Activated CD4-positive, alpha-beta T cell treated with anti-CD3 and anti-CD28 coated beads, Interleukin-2, amount 10 ng/mL, durations not matched to agents 24 days and 14 days (primary cell): ENCODE measurements at regions not wholly inside any gene's neighbourhood (a gene's known extent, or its start where the extent isn't known, plus 50 kb on each side); places are given as distances from the start of the nearest gene placed in this dataset.

Experiments used
- DNase-seq: peaks from one replicate; pipeline ENCODE4 v3.0.0; 2022
- H3K27ac Mint-ChIP-seq: one replicate; pipeline ENCODE4 v1.8.0; 2022; ENCODE audit warnings: mild to moderate bottlenecking, mixed read lengths
- H3K27me3 Mint-ChIP-seq: one replicate; pipeline ENCODE4 v1.8.0; 2022; ENCODE audit warnings: mixed read lengths
- H3K36me3 Mint-ChIP-seq: one replicate; pipeline ENCODE4 v1.8.0; 2022; ENCODE audit warnings: low read depth, mild to moderate bottlenecking, mixed read lengths
- H3K4me1 Mint-ChIP-seq: one replicate; pipeline ENCODE4 v1.8.0; 2021; ENCODE audit warnings: mixed read lengths
- H3K4me3 Mint-ChIP-seq: one replicate; pipeline ENCODE4 v1.8.0; 2022; ENCODE audit warnings: mild to moderate bottlenecking, moderate library complexity, mixed read lengths
- H3K9me3 Mint-ChIP-seq: one replicate; pipeline ENCODE4 v1.8.0; 2021; ENCODE audit warnings: mixed read lengths
- intact Hi-C: fragments of 100-400 bp; cut with micrococcal nuclease; formaldehyde crosslinking; loops from one replicate; pipeline ENCODE4 v1.15.1; 2023

GRCh38 chr2:122210898-122211856 lies 455.7 kb downstream of the TSN start:
- intact Hi-C loops, result no loop called here
- no peak for DNase-seq
- Mint-ChIP-seq H3K27ac (no peak overlapping the region), H3K36me3 (no peaks in the 10 kb centered on the region), H3K4me1 (no peaks in the 10 kb centered on the region), H3K4me3 (no peak overlapping the region), H3K27me3 (no peaks in the 10 kb centered on the region), H3K9me3 (no peaks in the 10 kb centered on the region)

- H3K36me3 Mint-ChIP-seq, result no peaks in the 10 kb centered on the region
- no peaks in the 10 kb centered on the region for H3K4me1 Mint-ChIP-seq
- no peak for DNase-seq
- intact Hi-C loops, result no loop called here
- H3K27me3 Mint-ChIP-seq, result no peaks in the 10 kb centered on the region
- no peak overlapping the region for H3K27ac Mint-ChIP-seq
- no peak overlapping the region for H3K4me3 Mint-ChIP-seq
- H3K9me3 Mint-ChIP-seq, result no peaks in the 10 kb centered on the region
These were observed 457.9 kb downstream of the TSN start for GRCh38 chr2:122213312-122213711.

- DNase-seq, result no peak
- intact Hi-C loops, result no loop called here
- no peaks in the 10 kb centered on the region for H3K9me3 Mint-ChIP-seq
- H3K4me1 Mint-ChIP-seq, result no peaks in the 10 kb centered on the region
- H3K27ac Mint-ChIP-seq, result no peak overlapping the region
- H3K4me3 Mint-ChIP-seq, result no peak overlapping the region
- no peaks in the 10 kb centered on the region for H3K27me3 Mint-ChIP-seq
- no peaks in the 10 kb centered on the region for H3K36me3 Mint-ChIP-seq
These were observed 460.6 kb downstream of the TSN start for GRCh38 chr2:122216071-122216470.

- intact Hi-C loops, result no loop called here
- no peaks in the 10 kb centered on the region for H3K9me3 Mint-ChIP-seq
- H3K4me3 Mint-ChIP-seq, result no peak overlapping the region
These were observed 461.4 kb downstream of the TSN start for GRCh38 chr2:122216901-122217300.

GRCh38 chr2:122218596-122218995 lies 463.1 kb downstream of the TSN start:
- no peaks in the 10 kb centered on the region for H3K4me1 Mint-ChIP-seq
- intact Hi-C loops, result no loop called here
- H3K27ac Mint-ChIP-seq, result no peak overlapping the region
- H3K36me3 Mint-ChIP-seq, result no peaks in the 10 kb centered on the region
- no peak for DNase-seq
- H3K9me3 Mint-ChIP-seq, result no peaks in the 10 kb centered on the region
- no peaks in the 10 kb centered on the region for H3K27me3 Mint-ChIP-seq
- no peak overlapping the region for H3K4me3 Mint-ChIP-seq

More at GRCh38 chr2:122216901-122217300, 461.4 kb downstream of the TSN start:
- Mint-ChIP-seq H3K27ac (no peak overlapping the region), H3K4me1 (no peaks in the 10 kb centered on the region), H3K27me3 (no peaks in the 10 kb centered on the region), H3K36me3 (no peaks in the 10 kb centered on the region)
- DNase-seq, result no peak

GRCh38 chr2:122219504-122219903 lies 464.1 kb downstream of the TSN start:
- DNase-seq, result no peak
- Mint-ChIP-seq H3K4me1 (no peaks in the 10 kb centered on the region), H3K4me3 (no peak overlapping the region), H3K9me3 (no peaks in the 10 kb centered on the region), H3K36me3 (no peaks in the 10 kb centered on the region), H3K27me3 (no peaks in the 10 kb centered on the region), H3K27ac (no peak overlapping the region)
- intact Hi-C loops, result no loop called here

GRCh38 chr2:122221665-122222064 lies 466.2 kb downstream of the TSN start:
- no peak for DNase-seq
- H3K27me3 Mint-ChIP-seq, result no peaks in the 10 kb centered on the region
- intact Hi-C loops, result no loop called here
- H3K36me3 Mint-ChIP-seq, result no peaks in the 10 kb centered on the region
- H3K27ac Mint-ChIP-seq, result no peak overlapping the region
- no peaks in the 10 kb centered on the region for H3K9me3 Mint-ChIP-seq
- no peaks in the 10 kb centered on the region for H3K4me1 Mint-ChIP-seq
- H3K4me3 Mint-ChIP-seq, result no peak overlapping the region

- Mint-ChIP-seq H3K4me1 (no peaks in the 10 kb centered on the region), H3K27me3 (no peaks in the 10 kb centered on the region), H3K4me3 (no peak overlapping the region), H3K27ac (no peak overlapping the region), H3K9me3 (no peaks in the 10 kb centered on the region), H3K36me3 (no peaks in the 10 kb centered on the region)
- intact Hi-C loops, result no loop called here
- DNase-seq, result no peak
These were observed 475.8 kb downstream of the TSN start for GRCh38 chr2:122231296-122231695.

GRCh38 chr2:122233372-122233771 lies 477.9 kb downstream of the TSN start:
- H3K27ac Mint-ChIP-seq, result no peak overlapping the region

GRCh38 chr2:122236152-122236874 lies 480.9 kb downstream of the TSN start:
- no peaks in the 10 kb centered on the region for H3K4me1 Mint-ChIP-seq
- H3K4me3 Mint-ChIP-seq, result no peak overlapping the region
- no peak for DNase-seq
- no peak overlapping the region for H3K27ac Mint-ChIP-seq
- H3K9me3 Mint-ChIP-seq, result no peaks in the 10 kb centered on the region
- intact Hi-C loops, result no loop called here
- no peaks in the 10 kb centered on the region for H3K36me3 Mint-ChIP-seq
- no peaks in the 10 kb centered on the region for H3K27me3 Mint-ChIP-seq

More at GRCh38 chr2:122233372-122233771, 477.9 kb downstream of the TSN start:
- intact Hi-C loops, result no loop called here
- H3K4me1 Mint-ChIP-seq, result no peaks in the 10 kb centered on the region
- H3K9me3 Mint-ChIP-seq, result no peaks in the 10 kb centered on the region
- no peak for DNase-seq
- H3K36me3 Mint-ChIP-seq, result no peaks in the 10 kb centered on the region
- no peaks in the 10 kb centered on the region for H3K27me3 Mint-ChIP-seq
- no peak overlapping the region for H3K4me3 Mint-ChIP-seq

- Mint-ChIP-seq H3K4me1 (no peaks in the 10 kb centered on the region), H3K36me3 (no peaks in the 10 kb centered on the region)
These were observed 481.5 kb downstream of the TSN start for GRCh38 chr2:122236925-122237324.

GRCh38 chr2:122237450-122237849 lies 482.0 kb downstream of the TSN start:
- intact Hi-C loops, result no loop called here
- Mint-ChIP-seq H3K27ac (no peak overlapping the region), H3K4me1 (no peaks in the 10 kb centered on the region), H3K27me3 (no peaks in the 10 kb centered on the region), H3K36me3 (no peaks in the 10 kb centered on the region), H3K9me3 (no peaks in the 10 kb centered on the region), H3K4me3 (no peak overlapping the region)
- no peak for DNase-seq

More at GRCh38 chr2:122236925-122237324, 481.5 kb downstream of the TSN start:
- H3K9me3 Mint-ChIP-seq, result no peaks in the 10 kb centered on the region
- DNase-seq, result no peak
- intact Hi-C loops, result no loop called here
- H3K27ac Mint-ChIP-seq, result no peak overlapping the region
- no peak overlapping the region for H3K4me3 Mint-ChIP-seq
- no peaks in the 10 kb centered on the region for H3K27me3 Mint-ChIP-seq

GRCh38 chr2:122238006-122238559 lies 482.6 kb downstream of the TSN start:
- no peak overlapping the region for H3K4me3 Mint-ChIP-seq
- no peak overlapping the region for H3K27ac Mint-ChIP-seq
- H3K4me1 Mint-ChIP-seq, result no peaks in the 10 kb centered on the region
- no peaks in the 10 kb centered on the region for H3K27me3 Mint-ChIP-seq
- DNase-seq, result no peak
- no peaks in the 10 kb centered on the region for H3K9me3 Mint-ChIP-seq
- H3K36me3 Mint-ChIP-seq, result no peaks in the 10 kb centered on the region
- intact Hi-C loops, result no loop called here

GRCh38 chr2:122239440-122239839 lies 484.0 kb downstream of the TSN start:
- Mint-ChIP-seq H3K9me3 (no peaks in the 10 kb centered on the region), H3K4me1 (no peaks in the 10 kb centered on the region), H3K36me3 (no peaks in the 10 kb centered on the region), H3K4me3 (no peak overlapping the region), H3K27me3 (no peaks in the 10 kb centered on the region), H3K27ac (no peak overlapping the region)
- DNase-seq, result no peak
- intact Hi-C loops, result no loop called here
